Liver (tissue), 8 donors: ENCODE measurements at regions not wholly inside any gene's neighbourhood (a gene's known extent, or its start where the extent isn't known, plus 50 kb on each side); places are given as distances from the start of the nearest gene placed in this dataset.

Source experiments
- DNase-seq: peaks from one replicate; pipeline ENCODE4 v3.0.0-alpha.2; 2017; ENCODE audit warnings: low spot score
- H3K27ac ChIP-seq, 2 donors: one replicate each; pipeline ENCODE4 v1.7.0; 2013; ENCODE audit warnings: inconsistent platforms in 2 of 2, low read length in 2 of 2, control low read depth in 1 of 2, low read depth in 1 of 2, mild to moderate bottlenecking in 1 of 2
- H3K27me3 ChIP-seq, 4 donors: one replicate each; pipeline versions ENCODE4 v1.6.1 to v1.7.0; 2013; ENCODE audit warnings: low read length in 3 of 4, inconsistent platforms in 1 of 4, mild to moderate bottlenecking in 1 of 4, moderate library complexity in 1 of 4; ENCODE audit not compliant: control insufficient read depth in 4 of 4, insufficient read depth in 4 of 4
- H3K36me3 ChIP-seq, 4 donors: one replicate each; pipeline versions ENCODE4 v1.6.1 to v1.7.0; 2013; ENCODE audit warnings: low read length in 3 of 4, mild to moderate bottlenecking in 3 of 4, low read depth in 1 of 4, moderate library complexity in 1 of 4; ENCODE audit not compliant: control insufficient read depth in 4 of 4, insufficient read depth in 3 of 4
- H3K4me1 ChIP-seq, 4 donors: one replicate each; pipeline versions ENCODE4 v1.6.1 to v1.7.0; 2013; ENCODE audit warnings: low read length in 3 of 4, mild to moderate bottlenecking in 3 of 4, moderate library complexity in 1 of 4; ENCODE audit not compliant: control insufficient read depth in 4 of 4, insufficient read depth in 4 of 4
- H3K4me3 ChIP-seq, 3 donors: one replicate each; pipeline versions ENCODE4 v1.6.1 to v1.7.0; 2013; ENCODE audit warnings: low read length in 3 of 3, control low read depth in 1 of 3, low read depth in 1 of 3, mild to moderate bottlenecking in 1 of 3
- H3K9ac ChIP-seq, 2 donors: one replicate each; pipeline ENCODE4 v1.7.0; 2013; ENCODE audit warnings: low read length in 2 of 2, mild to moderate bottlenecking in 2 of 2, moderate library complexity in 2 of 2, control low read depth in 1 of 2, low read depth in 1 of 2
- H3K9me3 ChIP-seq, 4 donors: one replicate each; pipeline versions ENCODE4 v1.6.1 to v1.7.0; 2013; ENCODE audit warnings: low read length in 3 of 4; ENCODE audit not compliant: control insufficient read depth in 4 of 4
- EGR1 ChIP-seq, 2 donors: IDR thresholded peaks; 2 replicates each; pipeline ENCODE4 v1.6.1; 2016 to 2018; ENCODE audit warnings: antibody characterized with exemption in 2 of 2, low read depth in 2 of 2
- FOXA1 ChIP-seq: IDR thresholded peaks from 2 replicates; pipeline ENCODE4 v1.6.1; 2016; ENCODE audit warnings: antibody characterized with exemption
- FOXA2 ChIP-seq: IDR thresholded peaks from 2 replicates; pipeline ENCODE4 v1.6.1; 2016; ENCODE audit warnings: antibody characterized with exemption
- GABPA ChIP-seq, 2 donors: IDR thresholded peaks in 1 of 2; conservative IDR thresholded peaks in 1 of 2; 2 replicates each; pipeline ENCODE4 v1.6.1; 2016; ENCODE audit warnings: antibody characterized with exemption in 2 of 2, mild to moderate bottlenecking in 1 of 2, moderate library complexity in 1 of 2
- HNF4A ChIP-seq, 2 donors: conservative IDR thresholded peaks; 2 replicates each; pipeline ENCODE4 v1.6.1; 2016; ENCODE audit warnings: antibody characterized with exemption in 2 of 2, mild to moderate bottlenecking in 2 of 2
- HNF4G ChIP-seq: IDR thresholded peaks from 2 replicates; pipeline ENCODE4 v1.6.1; 2016; ENCODE audit warnings: antibody characterized with exemption
- JUND ChIP-seq, 2 donors: IDR thresholded peaks; 2 replicates each; pipeline ENCODE4 v1.6.1; 2016; ENCODE audit warnings: antibody characterized with exemption in 2 of 2
- RAD21 ChIP-seq, 2 donors: IDR thresholded peaks; 2 replicates each; pipeline ENCODE4 v1.6.1; 2016; ENCODE audit warnings: antibody characterized with exemption in 2 of 2, mild to moderate bottlenecking in 2 of 2
- RXRA ChIP-seq, 2 donors: IDR thresholded peaks; 2 replicates each; pipeline ENCODE4 v1.6.1; 2017 to 2018; ENCODE audit warnings: antibody characterized with exemption in 2 of 2, mild to moderate bottlenecking in 1 of 2
- SP1 ChIP-seq: IDR thresholded peaks from 2 replicates; pipeline ENCODE4 v1.6.1; 2018; ENCODE audit warnings: antibody characterized with exemption, mild to moderate bottlenecking
- TAF1 ChIP-seq: conservative IDR thresholded peaks from 2 replicates; pipeline ENCODE4 v1.6.1; 2016; ENCODE audit warnings: antibody characterized with exemption, mild to moderate bottlenecking
- YY1 ChIP-seq: IDR thresholded peaks from 2 replicates; pipeline ENCODE4 v1.6.1; 2016; ENCODE audit warnings: antibody characterized with exemption, mild to moderate bottlenecking
- WGBS: extraction: QIAGEN DNeasy Blood & Tissue Kit; methylation state at CpG from one replicate; pipeline ENCODE4 v1.1.7; 2013; 5-methylcytosine and 5-hydroxymethylcytosine counted together
- TF ChIP-seq, protein P1 (sequence below): fragments of 150-350 bp; IDR thresholded peaks from 2 replicates; pipeline ENCODE4 v1.5.1; 2017; ENCODE audit warnings: improper control_type of control experiment, low read depth, low read length; ENCODE audit not compliant: missing input control
- TF ChIP-seq, protein P2 (sequence below): IDR thresholded peaks from 2 replicates; pipeline ENCODE4 v1.6.1; 2016; ENCODE audit warnings: antibody characterized with exemption
- TF ChIP-seq, protein P3 (sequence below): IDR thresholded peaks from 2 replicates; pipeline ENCODE4 v1.6.1; 2016; ENCODE audit warnings: antibody characterized with exemption, mild to moderate bottlenecking
- TF ChIP-seq, protein P4 (sequence below): IDR thresholded peaks from 2 replicates; pipeline ENCODE4 v1.6.1; 2016; ENCODE audit warnings: antibody characterized with exemption
- TF ChIP-seq, protein P5 (sequence below): IDR thresholded peaks from 2 replicates; pipeline ENCODE4 v1.6.1; 2016; ENCODE audit warnings: antibody characterized with exemption
- donor health status: healthy.
- donor health status: healthy.
- donor health status: healthy.
- donor health status: healthy.
- donor health status: healthy.

DNA sequence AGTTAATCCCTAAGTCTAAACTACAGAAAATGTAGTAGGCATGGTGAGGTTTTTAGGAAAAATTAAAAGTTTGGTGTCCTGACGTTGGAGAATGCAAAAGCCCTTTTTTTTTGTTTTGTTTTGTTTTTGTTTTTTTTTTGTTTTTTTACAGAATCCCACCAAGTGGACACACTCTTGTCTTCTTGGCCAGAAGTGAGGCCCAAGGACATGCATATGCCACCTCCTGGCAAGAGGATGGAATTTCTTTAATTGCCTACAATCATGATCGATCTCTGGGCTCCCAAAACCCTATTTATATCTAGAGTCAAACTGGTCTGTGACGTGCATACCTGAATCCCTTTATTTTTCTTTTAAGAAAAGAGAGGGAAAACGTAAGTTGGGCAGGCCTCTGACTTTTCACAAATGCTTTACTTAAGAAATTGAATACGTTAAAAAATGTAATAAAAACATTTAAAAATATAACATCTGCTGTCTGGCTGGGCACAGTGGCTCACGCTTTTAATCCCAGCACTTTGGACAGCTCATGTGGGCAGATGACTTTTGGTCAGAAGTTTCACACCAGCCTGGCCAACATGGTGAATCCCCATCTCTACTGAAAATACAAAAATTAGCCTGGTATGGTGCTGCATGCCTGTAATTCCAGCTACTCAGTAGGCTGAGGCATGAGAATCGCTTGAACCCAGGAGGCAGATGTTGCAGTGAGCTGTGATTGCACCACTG is 502.7 kb downstream of the CBLN2 start:
- Histone ChIP-seq H3K9me3 (no peaks in the 10 kb centered on the region), H3K4me3 (no peak overlapping the region), H3K4me1 (no peaks in the 10 kb centered on the region), H3K36me3 (no peaks in the 10 kb centered on the region), H3K27me3 (no peaks in the 10 kb centered on the region), H3K9ac (no peak overlapping the region), H3K27ac (no peak overlapping the region)
- no peak for DNase-seq
- TF ChIP-seq JUND (IDR thresholded peaks at IDR 0.05) = no peak
- no peak for TF ChIP-seq EGR1 (IDR thresholded peaks at IDR 0.05; ENCODE audit: low read depth in 2 of 2)
- TF ChIP-seq GABPA (IDR thresholded peaks at IDR 0.05 in 1 of 2, conservative IDR thresholded peaks at IDR 0.05 in 1 of 2) = no peak
- no peak for TF ChIP-seq TAF1
- TF ChIP-seq HNF4G = no peak
- TF ChIP-seq, protein P1, sequence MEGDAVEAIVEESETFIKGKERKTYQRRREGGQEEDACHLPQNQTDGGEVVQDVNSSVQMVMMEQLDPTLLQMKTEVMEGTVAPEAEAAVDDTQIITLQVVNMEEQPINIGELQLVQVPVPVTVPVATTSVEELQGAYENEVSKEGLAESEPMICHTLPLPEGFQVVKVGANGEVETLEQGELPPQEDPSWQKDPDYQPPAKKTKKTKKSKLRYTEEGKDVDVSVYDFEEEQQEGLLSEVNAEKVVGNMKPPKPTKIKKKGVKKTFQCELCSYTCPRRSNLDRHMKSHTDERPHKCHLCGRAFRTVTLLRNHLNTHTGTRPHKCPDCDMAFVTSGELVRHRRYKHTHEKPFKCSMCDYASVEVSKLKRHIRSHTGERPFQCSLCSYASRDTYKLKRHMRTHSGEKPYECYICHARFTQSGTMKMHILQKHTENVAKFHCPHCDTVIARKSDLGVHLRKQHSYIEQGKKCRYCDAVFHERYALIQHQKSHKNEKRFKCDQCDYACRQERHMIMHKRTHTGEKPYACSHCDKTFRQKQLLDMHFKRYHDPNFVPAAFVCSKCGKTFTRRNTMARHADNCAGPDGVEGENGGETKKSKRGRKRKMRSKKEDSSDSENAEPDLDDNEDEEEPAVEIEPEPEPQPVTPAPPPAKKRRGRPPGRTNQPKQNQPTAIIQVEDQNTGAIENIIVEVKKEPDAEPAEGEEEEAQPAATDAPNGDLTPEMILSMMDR = no peak
- TF ChIP-seq RXRA (IDR thresholded peaks at IDR 0.05) = no peak
- TF ChIP-seq FOXA1 = no peak
- TF ChIP-seq, protein P2, sequence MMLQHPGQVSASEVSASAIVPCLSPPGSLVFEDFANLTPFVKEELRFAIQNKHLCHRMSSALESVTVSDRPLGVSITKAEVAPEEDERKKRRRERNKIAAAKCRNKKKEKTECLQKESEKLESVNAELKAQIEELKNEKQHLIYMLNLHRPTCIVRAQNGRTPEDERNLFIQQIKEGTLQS = no peak
- TF ChIP-seq, protein P3, sequence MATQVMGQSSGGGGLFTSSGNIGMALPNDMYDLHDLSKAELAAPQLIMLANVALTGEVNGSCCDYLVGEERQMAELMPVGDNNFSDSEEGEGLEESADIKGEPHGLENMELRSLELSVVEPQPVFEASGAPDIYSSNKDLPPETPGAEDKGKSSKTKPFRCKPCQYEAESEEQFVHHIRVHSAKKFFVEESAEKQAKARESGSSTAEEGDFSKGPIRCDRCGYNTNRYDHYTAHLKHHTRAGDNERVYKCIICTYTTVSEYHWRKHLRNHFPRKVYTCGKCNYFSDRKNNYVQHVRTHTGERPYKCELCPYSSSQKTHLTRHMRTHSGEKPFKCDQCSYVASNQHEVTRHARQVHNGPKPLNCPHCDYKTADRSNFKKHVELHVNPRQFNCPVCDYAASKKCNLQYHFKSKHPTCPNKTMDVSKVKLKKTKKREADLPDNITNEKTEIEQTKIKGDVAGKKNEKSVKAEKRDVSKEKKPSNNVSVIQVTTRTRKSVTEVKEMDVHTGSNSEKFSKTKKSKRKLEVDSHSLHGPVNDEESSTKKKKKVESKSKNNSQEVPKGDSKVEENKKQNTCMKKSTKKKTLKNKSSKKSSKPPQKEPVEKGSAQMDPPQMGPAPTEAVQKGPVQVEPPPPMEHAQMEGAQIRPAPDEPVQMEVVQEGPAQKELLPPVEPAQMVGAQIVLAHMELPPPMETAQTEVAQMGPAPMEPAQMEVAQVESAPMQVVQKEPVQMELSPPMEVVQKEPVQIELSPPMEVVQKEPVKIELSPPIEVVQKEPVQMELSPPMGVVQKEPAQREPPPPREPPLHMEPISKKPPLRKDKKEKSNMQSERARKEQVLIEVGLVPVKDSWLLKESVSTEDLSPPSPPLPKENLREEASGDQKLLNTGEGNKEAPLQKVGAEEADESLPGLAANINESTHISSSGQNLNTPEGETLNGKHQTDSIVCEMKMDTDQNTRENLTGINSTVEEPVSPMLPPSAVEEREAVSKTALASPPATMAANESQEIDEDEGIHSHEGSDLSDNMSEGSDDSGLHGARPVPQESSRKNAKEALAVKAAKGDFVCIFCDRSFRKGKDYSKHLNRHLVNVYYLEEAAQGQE = no peak
- no peak for TF ChIP-seq SP1
- TF ChIP-seq HNF4A (conservative IDR thresholded peaks at IDR 0.05) = no peak
- TF ChIP-seq, protein P4, sequence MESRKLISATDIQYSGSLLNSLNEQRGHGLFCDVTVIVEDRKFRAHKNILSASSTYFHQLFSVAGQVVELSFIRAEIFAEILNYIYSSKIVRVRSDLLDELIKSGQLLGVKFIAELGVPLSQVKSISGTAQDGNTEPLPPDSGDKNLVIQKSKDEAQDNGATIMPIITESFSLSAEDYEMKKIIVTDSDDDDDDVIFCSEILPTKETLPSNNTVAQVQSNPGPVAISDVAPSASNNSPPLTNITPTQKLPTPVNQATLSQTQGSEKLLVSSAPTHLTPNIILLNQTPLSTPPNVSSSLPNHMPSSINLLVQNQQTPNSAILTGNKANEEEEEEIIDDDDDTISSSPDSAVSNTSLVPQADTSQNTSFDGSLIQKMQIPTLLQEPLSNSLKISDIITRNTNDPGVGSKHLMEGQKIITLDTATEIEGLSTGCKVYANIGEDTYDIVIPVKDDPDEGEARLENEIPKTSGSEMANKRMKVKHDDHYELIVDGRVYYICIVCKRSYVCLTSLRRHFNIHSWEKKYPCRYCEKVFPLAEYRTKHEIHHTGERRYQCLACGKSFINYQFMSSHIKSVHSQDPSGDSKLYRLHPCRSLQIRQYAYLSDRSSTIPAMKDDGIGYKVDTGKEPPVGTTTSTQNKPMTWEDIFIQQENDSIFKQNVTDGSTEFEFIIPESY = no peak
- TF ChIP-seq, protein P5, sequence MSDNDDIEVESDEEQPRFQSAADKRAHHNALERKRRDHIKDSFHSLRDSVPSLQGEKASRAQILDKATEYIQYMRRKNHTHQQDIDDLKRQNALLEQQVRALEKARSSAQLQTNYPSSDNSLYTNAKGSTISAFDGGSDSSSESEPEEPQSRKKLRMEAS = no peak
- no peak for TF ChIP-seq YY1
- no peak for TF ChIP-seq FOXA2
- TF ChIP-seq RAD21 (IDR thresholded peaks at IDR 0.05) = no peak
- WGBS = 72% methylated on average over 7 of the region's 7 CpGs
